MM.1S (cell line): ENCODE measurements at regions not wholly inside any gene's neighbourhood (a gene's known extent, or its start where the extent isn't known, plus 50 kb on each side); places are given as distances from the start of the nearest gene placed in this dataset.

Experiments
- CTCF ChIP-seq: fragments of 300-600 bp; sonication (generic); IDR thresholded peaks from 2 replicates; pipeline ENCODE4 v1.5.1; 2016; ENCODE audit warnings: antibody characterized with exemption, low read length, mixed read lengths
- EZH2 ChIP-seq: fragments of 300-600 bp; sonication (generic); optimal IDR thresholded peaks from 2 replicates; pipeline ENCODE3; 2017; ENCODE audit warnings: low read depth, mild to moderate bottlenecking, antibody characterized with exemption, low read length, mixed read lengths

DNA sequence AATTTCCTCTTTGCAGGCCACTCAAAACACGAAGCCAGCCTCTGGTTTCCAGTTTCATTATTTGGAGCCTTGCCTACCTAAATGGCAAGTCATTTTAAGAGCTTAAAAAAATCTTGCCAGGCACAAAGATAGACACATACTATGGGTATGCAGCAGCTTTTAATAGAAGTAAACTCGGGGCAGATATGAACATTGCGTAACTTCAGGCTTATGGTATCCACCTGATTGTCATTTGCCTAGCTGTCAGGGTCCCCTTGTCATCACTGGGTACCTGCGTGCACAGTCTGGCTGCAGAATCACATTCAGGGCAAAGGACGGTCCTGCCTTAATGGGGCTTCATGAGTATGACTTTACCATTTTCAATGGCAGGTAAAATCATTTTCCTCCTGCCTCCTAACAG lies 466.1 kb upstream of the NRP1 start:
- TF ChIP-seq CTCF (no peak), EZH2 (no peak)
